HG02642 (cell line): ENCODE measurements at regions not wholly inside any gene's neighbourhood (a gene's known extent, or its start where the extent isn't known, plus 50 kb on each side); places are given as distances from the start of the nearest gene placed in this dataset.

Experiments
- ATAC-seq: cut with Tn5 transposase; IDR thresholded peaks from one replicate; pipeline ENCODE4 v1.9.1; 2021; ENCODE audit warnings: mild to moderate bottlenecking; ENCODE audit not compliant: unreplicated experiment, poor library complexity

DNA sequence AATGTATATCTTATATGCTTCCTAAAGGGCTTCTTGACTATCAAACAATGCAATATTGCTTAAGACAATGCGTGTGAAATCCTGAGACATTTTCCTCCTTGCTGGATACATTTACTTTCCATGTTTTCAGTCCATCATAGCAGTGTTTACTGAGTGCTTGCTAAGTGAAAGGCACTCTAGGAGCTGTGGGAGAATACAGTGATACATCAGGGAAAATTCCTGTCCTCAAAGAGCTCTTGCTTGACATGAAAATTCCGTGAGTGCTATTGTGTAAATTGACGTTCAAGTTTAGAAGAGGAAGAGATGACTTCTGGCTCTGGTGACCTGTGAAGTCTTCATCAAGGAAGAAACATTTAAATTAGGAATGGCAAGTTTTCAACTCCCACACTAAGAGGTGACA, 449.4 kb upstream of the SOX11 start:
- ATAC-seq: no peak

DNA sequence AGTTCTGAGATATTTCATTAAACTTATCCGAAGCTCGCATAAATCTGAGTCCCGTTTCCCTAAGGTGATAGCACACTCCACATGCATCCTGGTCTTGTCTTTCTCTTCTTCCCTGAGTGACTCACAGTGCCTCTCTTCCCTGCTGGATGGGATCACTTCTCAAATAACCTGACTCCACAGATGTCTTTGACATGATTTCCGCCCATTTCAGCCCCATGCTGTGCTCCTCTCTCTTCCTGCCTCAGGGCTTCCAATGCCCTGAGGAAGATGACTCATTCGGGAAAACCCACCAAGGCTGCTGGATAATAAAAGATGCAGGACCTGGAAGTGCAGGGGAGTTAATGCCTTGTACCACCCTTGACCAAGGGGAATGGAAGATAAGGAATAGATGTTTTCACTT, 441.7 kb upstream of the SOX11 start:
- no peak for ATAC-seq

DNA sequence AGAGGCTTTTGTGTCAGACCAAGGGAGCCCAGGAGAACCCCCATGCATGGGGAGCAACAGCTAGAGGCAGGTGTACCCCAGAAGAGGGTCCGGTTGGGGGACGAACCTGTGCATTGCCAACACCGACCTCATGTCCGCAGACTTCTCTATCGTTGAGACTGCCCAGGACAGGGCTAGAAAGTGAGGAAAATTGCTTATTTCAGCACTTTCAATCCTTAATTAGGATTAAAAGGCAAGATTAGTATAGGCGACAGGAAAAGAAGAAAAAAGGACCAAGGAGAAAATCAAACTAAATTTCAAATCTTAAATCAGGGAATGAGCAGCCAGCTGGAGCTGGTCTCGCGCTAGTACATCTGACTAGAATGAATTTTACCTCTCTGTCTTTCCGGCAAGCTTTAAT, 438.9 kb upstream of the SOX11 start:
- no peak for ATAC-seq

DNA sequence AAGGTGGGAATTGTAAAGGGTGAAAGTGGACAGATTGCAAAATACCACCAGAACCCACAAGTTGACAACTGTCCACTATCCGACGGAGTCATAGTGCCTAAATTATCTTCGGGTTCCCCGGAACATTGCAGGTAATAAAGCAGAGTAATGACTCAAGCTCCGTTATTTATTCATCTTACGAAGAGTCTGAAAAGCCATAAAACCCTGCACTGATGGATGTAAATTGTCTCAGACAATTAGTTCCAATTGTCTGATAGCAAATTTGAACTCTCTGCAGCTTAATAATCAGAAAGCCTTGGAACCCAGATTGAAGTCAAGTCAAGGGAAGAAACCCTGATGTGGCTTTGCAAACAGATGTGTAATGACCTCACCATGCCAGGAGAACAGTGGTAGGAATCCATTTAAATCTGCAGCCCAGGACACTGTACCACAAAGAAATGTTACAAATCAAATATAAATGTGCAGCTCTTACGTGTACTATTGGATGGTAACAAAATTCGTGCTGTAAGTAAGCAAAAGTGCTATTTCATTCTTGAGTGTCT, 437.3 kb upstream of the SOX11 start:
- ATAC-seq: no peak

DNA sequence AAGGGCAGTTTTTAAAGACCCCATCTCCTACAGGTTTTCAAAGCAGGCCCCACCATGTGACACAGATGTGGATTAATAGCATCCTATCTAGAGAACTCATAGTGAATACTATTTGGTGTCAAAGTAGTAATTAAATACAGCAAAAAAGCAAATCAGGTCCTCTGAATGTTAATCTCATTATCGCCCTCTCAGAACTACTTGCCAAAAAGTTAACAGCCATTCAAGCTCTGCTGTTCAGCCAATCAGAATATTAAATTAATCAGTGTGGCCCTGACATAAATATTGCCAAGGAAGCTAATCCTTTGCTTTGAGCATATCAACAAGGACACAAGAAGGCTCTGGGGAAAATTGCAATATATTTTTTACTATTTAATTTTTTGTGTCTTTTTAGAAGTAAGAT, 428.9 kb upstream of the SOX11 start:
- no peak for ATAC-seq

DNA sequence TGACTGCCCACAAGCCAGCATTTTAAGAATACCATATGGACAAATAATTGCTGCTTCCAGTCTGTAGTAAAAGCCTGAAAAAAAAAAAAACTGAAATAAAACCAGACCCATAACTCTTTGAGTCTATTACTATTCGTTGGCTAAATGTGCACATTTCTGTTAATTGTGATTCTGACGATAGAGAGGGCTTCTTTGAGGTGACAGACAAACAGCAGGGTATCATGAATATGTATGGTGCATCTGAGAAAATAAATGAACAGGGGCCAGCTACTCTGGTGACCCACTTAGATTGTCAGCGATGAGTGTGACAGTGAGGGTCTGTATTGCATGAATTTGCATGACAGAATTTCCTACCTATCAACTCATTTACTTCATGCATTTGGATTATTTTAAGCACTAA, 427.8 kb upstream of the SOX11 start:
- no peak for ATAC-seq

DNA sequence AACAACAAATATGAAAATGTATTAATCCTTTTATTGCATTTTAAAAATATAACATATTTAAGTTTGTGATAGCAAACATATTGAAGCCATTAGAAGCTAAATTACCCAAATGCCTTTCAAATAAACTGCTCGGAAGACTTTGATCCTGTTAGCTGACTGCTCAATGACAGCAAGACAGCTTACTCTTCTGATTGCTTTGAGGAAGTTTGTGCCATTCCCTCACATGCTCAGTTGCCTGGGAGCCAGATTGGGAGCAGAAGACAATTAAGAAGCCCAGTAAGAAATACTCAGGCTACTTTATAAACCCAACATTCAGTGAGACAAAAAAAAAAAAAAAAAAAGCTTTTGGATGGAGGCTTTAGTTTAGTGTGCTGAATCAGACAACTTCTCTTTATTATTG, 407.1 kb upstream of the SOX11 start:
- ATAC-seq: no peak

DNA sequence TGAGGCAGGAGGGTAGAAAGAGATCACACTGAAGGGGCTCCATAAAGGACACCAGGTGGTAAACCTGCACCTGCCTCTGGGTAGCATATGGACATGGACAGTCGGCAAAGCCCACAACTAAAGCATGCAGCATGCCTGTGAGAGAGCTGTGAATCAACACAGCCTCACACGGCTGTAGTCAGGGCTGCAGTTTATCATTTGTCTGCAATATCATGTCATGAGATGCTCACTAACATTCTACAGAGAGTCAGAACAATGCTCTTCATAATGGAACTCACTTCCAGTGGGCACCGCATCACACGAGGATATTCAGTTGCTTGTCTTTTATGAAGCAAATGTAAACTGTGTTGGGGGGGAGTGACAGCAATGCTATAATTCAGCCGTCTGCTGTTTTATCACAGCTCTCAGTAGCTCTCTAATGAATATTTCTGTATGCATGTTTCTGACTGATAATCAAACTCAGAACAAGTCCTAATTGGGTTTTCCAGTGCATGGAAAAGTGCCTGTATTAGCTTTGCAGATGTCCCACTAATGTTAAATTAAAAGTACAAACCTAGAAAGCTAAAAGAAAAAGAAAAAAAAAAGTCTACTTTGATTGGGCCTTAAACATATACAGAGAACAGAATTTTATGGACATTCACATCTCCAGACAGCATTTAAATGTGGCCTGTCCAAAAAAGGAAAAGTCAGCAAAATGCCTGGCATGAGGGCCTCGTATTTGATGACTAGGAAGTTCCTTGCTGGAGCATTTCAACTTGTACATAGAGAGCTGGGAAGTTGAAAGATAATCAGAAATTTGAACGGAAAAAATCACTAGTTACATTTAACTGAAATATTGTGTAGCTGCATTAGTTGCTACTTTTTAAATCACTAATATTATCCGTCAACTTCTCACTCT, 406.1 kb upstream of the SOX11 start:
- ATAC-seq: no peak

DNA sequence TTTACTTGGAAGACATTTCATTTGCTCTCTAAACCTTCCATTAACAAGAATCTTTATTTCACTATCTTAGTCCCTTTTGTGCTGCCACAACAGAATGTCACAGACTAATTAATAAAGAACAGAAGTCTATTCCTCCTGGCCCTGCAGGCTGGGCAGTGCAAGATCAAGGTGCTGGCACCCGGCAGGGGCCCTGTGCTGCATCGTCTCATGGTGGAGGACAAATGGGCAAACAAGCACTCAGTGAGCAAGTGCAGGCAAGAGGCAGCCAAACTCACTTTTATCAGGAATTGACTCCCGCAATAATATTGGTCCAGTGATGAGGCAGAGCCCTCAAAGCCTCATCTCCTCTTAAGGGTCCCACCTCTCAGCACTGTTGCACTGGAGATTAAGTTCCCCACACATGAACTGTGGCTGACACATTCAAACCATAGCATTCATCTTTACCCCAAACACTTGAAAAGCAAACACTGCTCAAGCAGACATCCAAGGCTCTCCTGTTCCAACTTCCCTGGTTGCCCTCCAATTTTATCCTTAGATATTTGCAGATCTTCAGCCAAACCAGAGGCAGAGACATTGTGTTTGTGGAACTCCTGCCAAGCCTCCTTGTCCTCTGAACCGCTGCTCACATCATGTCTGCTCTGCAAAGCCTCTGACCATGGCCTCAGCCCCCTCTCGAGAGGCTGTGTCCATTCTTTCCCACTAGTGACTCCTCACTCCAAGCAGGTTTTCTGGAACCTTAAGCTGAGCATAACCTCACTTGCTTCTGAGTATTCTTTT, 404.4 kb upstream of the SOX11 start:
- no peak for ATAC-seq

DNA sequence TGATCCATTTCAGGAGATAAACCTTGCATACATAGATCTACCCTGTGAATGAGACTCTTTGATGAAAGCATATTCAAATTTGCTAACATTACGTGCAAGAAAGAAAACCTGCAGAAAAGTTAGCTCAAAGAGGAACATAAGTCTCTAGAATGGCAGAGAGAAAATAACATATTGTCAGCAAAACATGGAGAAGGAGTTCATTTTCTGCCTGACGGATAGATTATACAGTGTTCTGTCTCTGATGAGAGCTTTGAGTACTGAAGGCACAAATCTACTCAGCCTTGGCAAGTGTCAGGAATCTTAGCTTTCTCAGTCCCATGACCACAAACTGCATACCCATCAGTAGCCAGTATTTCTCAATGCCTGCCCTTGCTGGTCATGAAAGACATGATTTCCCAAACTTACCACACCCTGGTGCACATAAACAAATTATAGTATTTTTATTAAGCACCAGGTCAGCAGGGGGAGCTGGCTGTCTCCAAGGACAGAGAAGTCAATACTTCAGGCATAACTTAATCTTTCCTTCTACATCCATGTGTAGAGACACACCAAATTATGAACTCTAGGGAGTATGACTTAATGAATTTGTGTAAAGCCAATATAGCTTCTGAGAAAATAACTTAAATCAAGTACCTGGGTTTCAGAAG, 401.2 kb upstream of the SOX11 start:
- ATAC-seq: no peak

DNA sequence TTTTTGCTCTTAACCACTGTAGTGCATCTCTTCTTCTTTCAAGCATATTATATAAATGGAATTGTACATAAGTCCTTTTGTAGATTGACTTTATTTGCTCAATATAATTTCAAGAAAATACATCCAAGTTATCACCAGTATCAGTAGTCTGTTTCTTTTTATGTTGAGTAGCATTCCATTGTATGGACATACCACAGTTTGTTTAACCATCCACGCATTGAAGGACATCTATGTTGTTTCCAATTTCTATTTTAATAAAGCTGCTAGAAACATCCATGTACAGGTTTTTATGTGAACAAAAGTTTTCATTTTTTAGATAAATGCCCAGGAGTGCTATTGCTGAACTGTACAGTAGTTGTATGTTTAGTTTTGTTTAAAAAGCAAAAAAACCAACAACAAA, 387.5 kb upstream of the SOX11 start:
- no peak for ATAC-seq

DNA sequence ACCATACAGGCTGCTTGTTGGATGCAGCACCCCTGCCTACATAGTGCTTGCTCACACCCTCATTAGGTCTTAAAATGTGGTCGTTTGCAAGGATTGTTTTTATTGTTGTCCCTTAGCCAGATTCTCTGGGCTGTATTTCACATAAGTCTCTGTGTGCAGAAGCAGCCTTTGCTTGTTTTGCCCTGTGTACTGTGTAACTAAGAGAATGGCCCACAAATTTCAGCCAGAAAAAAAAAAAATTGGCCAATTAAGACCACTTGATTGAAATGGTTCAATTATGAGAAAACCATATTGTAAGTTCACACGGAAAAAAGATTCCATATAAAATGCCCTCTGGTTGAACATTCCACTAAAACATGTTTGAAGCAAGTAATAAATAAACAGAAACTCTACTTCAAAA, 377.1 kb upstream of the SOX11 start:
- no peak for ATAC-seq

DNA sequence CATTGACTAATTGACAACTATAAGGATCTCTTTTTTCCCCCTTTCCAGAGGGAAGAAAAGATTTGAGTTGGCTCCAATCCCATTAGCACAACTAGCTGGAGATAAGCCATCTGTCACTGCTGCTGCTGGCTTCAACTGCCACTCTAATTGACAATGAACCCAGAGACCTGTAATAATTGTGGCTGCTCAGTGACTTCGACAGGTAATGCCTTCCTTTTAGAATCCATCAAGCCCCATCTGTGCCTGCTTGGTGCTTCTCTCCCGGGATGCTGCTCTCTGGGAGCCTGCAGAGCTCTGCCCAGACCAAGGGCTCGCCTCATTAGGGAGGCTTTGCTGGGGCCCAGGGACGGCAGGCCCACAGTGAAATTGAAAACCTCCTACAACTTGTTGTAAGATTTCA, 376.7 kb upstream of the SOX11 start:
- no peak for ATAC-seq

DNA sequence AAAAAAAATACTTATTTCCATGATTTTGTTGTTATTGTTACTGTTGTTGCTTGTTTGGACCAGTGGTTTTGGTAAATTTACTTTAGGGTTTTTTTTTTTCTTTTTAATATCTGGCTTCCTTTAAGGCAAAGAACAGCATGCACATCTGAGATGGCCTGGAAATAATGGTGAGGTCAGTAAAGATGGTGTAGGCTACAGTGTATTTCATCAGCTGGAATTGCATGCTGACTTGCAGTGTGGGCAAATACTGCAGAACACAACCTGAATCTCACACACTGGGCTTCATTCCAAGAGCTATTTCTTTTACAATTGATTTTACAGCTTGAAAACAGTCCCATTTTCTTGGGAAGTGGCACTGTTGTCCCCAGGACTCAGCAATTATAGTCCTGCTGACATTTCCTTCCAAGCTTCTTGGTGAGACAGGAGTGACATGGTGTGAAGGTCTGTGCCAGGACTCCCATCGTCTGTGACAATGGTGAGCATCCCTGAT, 376.1 kb upstream of the SOX11 start:
- no peak for ATAC-seq

DNA sequence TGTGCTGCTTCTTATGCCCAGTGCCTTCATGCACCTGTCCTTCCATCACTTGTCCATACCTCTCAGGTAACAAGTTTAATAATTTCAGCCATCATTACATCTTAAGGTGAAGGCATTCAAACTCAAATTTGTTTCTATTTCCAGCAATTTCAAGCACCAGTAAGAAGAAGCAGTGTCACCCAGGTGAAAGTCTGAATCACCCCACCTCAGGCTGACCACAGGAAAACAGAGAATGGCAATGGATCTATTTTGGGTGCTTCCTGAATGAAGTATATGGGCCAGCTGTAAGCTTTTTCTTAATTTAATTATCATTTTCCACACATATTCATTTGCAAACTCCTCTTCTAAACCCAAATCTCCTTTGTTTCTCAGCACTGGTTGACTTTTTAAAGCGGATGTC, 372.7 kb upstream of the SOX11 start:
- ATAC-seq: no peak

DNA sequence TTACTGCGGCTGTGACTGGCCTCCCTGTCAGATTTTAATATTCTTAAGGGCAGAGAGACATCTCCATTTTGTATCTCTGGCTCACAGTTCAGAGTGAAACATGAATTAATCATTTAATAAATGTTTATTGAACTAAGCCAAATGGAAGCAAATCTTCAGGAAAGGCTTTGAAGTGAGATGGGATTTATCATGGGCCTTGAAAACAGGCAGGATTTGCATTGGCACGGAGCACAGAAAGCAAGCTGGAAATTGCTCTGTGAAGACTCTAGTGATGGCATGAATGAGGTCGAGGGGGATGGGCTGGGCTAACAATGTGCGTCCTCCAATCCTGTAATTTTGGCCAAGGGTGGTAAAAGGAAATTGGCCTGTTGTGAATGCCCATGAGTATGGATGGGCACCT, 369.8 kb upstream of the SOX11 start:
- ATAC-seq: no peak

DNA sequence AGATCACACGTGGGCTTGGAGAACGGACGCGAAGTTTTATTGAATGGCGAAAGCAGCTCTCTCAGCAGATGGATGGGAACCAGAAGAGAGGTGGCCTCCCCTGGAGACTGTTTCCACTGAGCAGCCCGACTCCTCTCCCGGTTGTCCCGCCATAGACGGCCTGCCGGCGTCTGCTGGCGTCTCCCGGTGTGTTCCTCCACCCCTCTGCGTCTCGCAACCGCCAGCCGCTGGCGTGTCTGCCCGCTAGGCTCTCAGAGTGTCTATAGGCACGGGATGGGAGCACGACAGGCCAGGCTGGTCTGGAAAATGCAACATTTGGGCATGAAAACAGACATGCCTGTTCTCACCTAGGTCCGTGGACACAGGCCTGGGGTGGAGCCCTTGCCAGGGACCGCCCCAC, 366.7 kb upstream of the SOX11 start:
- ATAC-seq: no peak

DNA sequence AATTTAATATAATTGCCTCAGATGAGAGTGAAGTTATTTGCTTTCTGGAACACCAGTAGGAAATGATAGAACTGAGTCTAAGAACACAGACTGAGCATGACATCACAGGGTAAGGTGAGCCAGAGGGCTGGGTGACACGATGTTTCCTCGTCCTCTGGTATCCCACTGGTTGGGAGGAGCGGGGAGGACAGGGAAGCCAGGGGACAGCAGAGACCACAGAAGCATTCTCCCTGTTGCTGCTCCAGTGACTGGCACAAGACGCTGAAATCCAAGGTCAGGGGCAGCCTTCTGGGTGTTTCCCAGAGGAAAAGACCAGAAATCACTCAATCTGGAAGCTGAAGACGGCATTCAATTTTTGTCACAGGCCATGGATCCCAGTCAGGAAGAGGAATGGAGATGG, 363.4 kb upstream of the SOX11 start:
- ATAC-seq: no peak

DNA sequence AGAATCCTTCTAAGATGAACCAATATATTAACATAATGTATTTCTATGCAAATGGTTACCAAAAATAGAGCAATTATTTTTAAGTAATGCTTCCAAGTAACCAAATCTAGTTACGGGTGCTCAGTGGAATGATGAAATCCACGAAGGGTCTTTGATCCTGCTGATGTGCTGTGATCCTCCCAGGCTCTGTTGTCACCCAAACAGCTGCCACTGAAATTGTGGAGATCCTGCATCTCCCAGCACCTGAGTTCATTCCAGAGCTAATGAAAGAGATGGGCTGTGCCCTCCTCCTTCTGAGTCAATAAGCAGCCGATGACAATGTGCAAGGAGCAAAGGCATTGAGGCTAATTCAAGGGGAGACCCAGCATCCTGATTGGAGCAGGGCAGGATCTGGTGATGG, 362.4 kb upstream of the SOX11 start:
- no peak for ATAC-seq

DNA sequence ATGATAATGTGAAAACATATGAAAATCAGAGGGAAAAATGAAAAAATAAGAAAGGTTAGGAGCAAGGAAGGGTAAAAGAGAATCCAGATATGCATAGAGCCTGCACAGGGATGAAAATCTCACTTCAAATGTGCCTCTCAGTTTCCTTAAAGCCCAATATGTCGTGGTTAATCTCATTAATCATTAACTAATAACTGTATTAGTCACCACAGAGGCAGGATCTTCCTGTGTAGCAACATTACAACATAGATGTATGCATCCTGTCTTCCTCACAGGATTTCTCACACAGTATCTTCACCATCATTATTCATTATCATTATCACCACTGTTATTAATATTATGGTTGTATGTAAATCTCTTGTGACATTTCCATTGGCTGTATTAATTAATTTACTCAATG, 361.2 kb upstream of the SOX11 start:
- ATAC-seq: no peak

DNA sequence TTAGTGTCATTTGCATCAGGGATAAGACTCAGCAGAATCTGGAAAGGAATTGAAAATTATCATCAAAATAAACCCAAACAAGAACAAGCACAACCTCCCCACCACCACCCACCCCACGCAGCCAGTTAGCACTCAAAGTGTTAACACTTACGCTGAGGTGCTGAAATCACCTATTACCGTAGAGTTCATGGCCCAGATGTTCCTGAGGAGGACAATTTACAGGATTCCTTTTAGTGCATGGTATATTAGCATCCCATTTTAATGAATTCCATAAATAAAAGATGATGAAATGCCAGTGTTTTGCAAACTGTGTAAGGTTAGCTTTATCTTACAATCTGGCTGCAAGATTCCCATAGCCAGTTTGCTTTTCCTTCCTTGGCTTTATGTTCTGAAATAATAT, 359.3 kb upstream of the SOX11 start:
- no peak for ATAC-seq
